Activated naive CD8-positive, alpha-beta T cell (primary cell): ENCODE measurements at regions not wholly inside any gene's neighbourhood (a gene's known extent, or its start where the extent isn't known, plus 50 kb on each side); places are given as distances from the start of the nearest gene placed in this dataset.

Experiments used
- H3K27ac Mint-ChIP-seq: one replicate; pipeline ENCODE4 v1.8.0; 2021; ENCODE audit warnings: mixed read lengths
- H3K27me3 Mint-ChIP-seq: one replicate; pipeline ENCODE4 v1.8.0; 2021; ENCODE audit warnings: mixed read lengths
- H3K36me3 Mint-ChIP-seq: one replicate; pipeline ENCODE4 v1.8.0; 2021; ENCODE audit warnings: mixed read lengths
- H3K4me1 Mint-ChIP-seq: one replicate; pipeline ENCODE4 v1.8.0; 2021; ENCODE audit warnings: low read depth, mixed read lengths
- H3K4me3 Mint-ChIP-seq: one replicate; pipeline ENCODE4 v1.8.0; 2021; ENCODE audit warnings: mild to moderate bottlenecking, mixed read lengths
- H3K9me3 Mint-ChIP-seq: one replicate; pipeline ENCODE4 v1.8.0; 2021; ENCODE audit warnings: low read depth, mixed read lengths

- no peak overlapping the region for H3K4me3 Mint-ChIP-seq
- H3K4me1 Mint-ChIP-seq: no peaks in the 10 kb centered on the region
- H3K27me3 Mint-ChIP-seq: no peaks in the 10 kb centered on the region
- H3K27ac Mint-ChIP-seq: no peak overlapping the region
- H3K9me3 Mint-ChIP-seq: no peaks in the 10 kb centered on the region
- peaks cover 6% of the 10 kb centered on the region for H3K36me3 Mint-ChIP-seq
Measured at GRCh38 chr21:28738882-28739281, 253.8 kb downstream of the LTN1 start.

GRCh38 chr21:28738420-28738704, 254.3 kb downstream of the LTN1 start:
- Mint-ChIP-seq H3K4me1 (no peaks in the 10 kb centered on the region), H3K36me3 (peaks cover 6% of the 10 kb centered on the region), H3K27ac (no peak overlapping the region), H3K9me3 (no peaks in the 10 kb centered on the region), H3K27me3 (no peaks in the 10 kb centered on the region), H3K4me3 (no peak overlapping the region)

GRCh38 chr21:28737674-28738419, 254.8 kb downstream of the LTN1 start:
- H3K27me3 Mint-ChIP-seq: no peaks in the 10 kb centered on the region
- no peak overlapping the region for H3K4me3 Mint-ChIP-seq
- H3K9me3 Mint-ChIP-seq: no peaks in the 10 kb centered on the region
- no peaks in the 10 kb centered on the region for H3K4me1 Mint-ChIP-seq
- peaks cover 6% of the 10 kb centered on the region for H3K36me3 Mint-ChIP-seq
- no peak overlapping the region for H3K27ac Mint-ChIP-seq

- Mint-ChIP-seq H3K4me1 (no peaks in the 10 kb centered on the region), H3K27me3 (no peaks in the 10 kb centered on the region), H3K4me3 (no peak overlapping the region), H3K36me3 (peaks cover 6% of the 10 kb centered on the region), H3K27ac (no peak overlapping the region), H3K9me3 (no peaks in the 10 kb centered on the region)
Measured at GRCh38 chr21:28734522-28735175, 258.0 kb downstream of the LTN1 start.

GRCh38 chr21:28731700-28732321, 260.9 kb downstream of the LTN1 start:
- Mint-ChIP-seq H3K27ac (no peak overlapping the region), H3K27me3 (no peaks in the 10 kb centered on the region), H3K9me3 (no peaks in the 10 kb centered on the region), H3K4me3 (no peak overlapping the region), H3K36me3 (peaks cover 8% of the 10 kb centered on the region), H3K4me1 (no peaks in the 10 kb centered on the region)

- H3K4me3 Mint-ChIP-seq: no peak overlapping the region
- peaks cover 9% of the 10 kb centered on the region for H3K36me3 Mint-ChIP-seq
- H3K27ac Mint-ChIP-seq: no peak overlapping the region
- H3K4me1 Mint-ChIP-seq: no peaks in the 10 kb centered on the region
- no peaks in the 10 kb centered on the region for H3K27me3 Mint-ChIP-seq
- H3K9me3 Mint-ChIP-seq: no peaks in the 10 kb centered on the region
Measured at GRCh38 chr21:28729887-28730286, 262.8 kb downstream of the LTN1 start.

- Mint-ChIP-seq H3K4me1 (no peaks in the 10 kb centered on the region), H3K4me3 (no peak overlapping the region), H3K27ac (no peak overlapping the region)
Measured at GRCh38 chr21:28727809-28728208, 264.9 kb downstream of the LTN1 start.

GRCh38 chr21:28725396-28725795, 267.3 kb downstream of the LTN1 start:
- Mint-ChIP-seq H3K27ac (no peak overlapping the region), H3K27me3 (no peaks in the 10 kb centered on the region), H3K4me1 (no peaks in the 10 kb centered on the region), H3K9me3 (no peaks in the 10 kb centered on the region), H3K4me3 (no peak overlapping the region), H3K36me3 (peaks cover 11% of the 10 kb centered on the region)

More at GRCh38 chr21:28727809-28728208, 264.9 kb downstream of the LTN1 start:
- Mint-ChIP-seq H3K36me3 (peaks cover 11% of the 10 kb centered on the region), H3K9me3 (no peaks in the 10 kb centered on the region), H3K27me3 (no peaks in the 10 kb centered on the region)

- Mint-ChIP-seq H3K27me3 (no peaks in the 10 kb centered on the region), H3K9me3 (no peaks in the 10 kb centered on the region), H3K27ac (no peak overlapping the region), H3K4me3 (no peak overlapping the region), H3K4me1 (no peaks in the 10 kb centered on the region), H3K36me3 (peaks cover 11% of the 10 kb centered on the region)
Measured at GRCh38 chr21:28723646-28724045, 269.0 kb downstream of the LTN1 start.

- Mint-ChIP-seq H3K4me1 (no peaks in the 10 kb centered on the region), H3K36me3 (peaks cover 9% of the 10 kb centered on the region), H3K27me3 (no peaks in the 10 kb centered on the region), H3K9me3 (no peaks in the 10 kb centered on the region), H3K4me3 (no peak overlapping the region), H3K27ac (no peak overlapping the region)
Measured at GRCh38 chr21:28719723-28720122, 273.0 kb downstream of the LTN1 start.

GRCh38 chr21:28714777-28715464, 277.8 kb downstream of the LTN1 start:
- no peak overlapping the region for H3K27ac Mint-ChIP-seq
- no peaks in the 10 kb centered on the region for H3K27me3 Mint-ChIP-seq
- no peak overlapping the region for H3K4me3 Mint-ChIP-seq
- no peaks in the 10 kb centered on the region for H3K4me1 Mint-ChIP-seq
- peaks cover 8% of the 10 kb centered on the region for H3K36me3 Mint-ChIP-seq
- no peaks in the 10 kb centered on the region for H3K9me3 Mint-ChIP-seq

- H3K9me3 Mint-ChIP-seq: peaks cover 3% of the 10 kb centered on the region
- peaks cover 11% of the 10 kb centered on the region for H3K36me3 Mint-ChIP-seq
- H3K4me1 Mint-ChIP-seq: no peaks in the 10 kb centered on the region
- no peak overlapping the region for H3K4me3 Mint-ChIP-seq
- no peaks in the 10 kb centered on the region for H3K27me3 Mint-ChIP-seq
- H3K27ac Mint-ChIP-seq: no peak overlapping the region
Measured at GRCh38 chr21:28712411-28712810, 280.3 kb downstream of the LTN1 start.

- Mint-ChIP-seq H3K27me3 (no peaks in the 10 kb centered on the region), H3K36me3 (peaks cover 23% of the 10 kb centered on the region), H3K4me3 (no peak overlapping the region), H3K9me3 (peaks cover 17% of the 10 kb centered on the region), H3K4me1 (no peaks in the 10 kb centered on the region), H3K27ac (no peak overlapping the region)
Measured at GRCh38 chr21:28705616-28706015, 287.1 kb downstream of the LTN1 start.

- peaks cover 23% of the 10 kb centered on the region for H3K36me3 Mint-ChIP-seq
- no peak overlapping the region for H3K4me3 Mint-ChIP-seq
- H3K4me1 Mint-ChIP-seq: no peaks in the 10 kb centered on the region
- H3K9me3 Mint-ChIP-seq: peaks cover 17% of the 10 kb centered on the region
- H3K27me3 Mint-ChIP-seq: no peaks in the 10 kb centered on the region
- no peak overlapping the region for H3K27ac Mint-ChIP-seq
Measured at GRCh38 chr21:28704746-28705145, 287.9 kb downstream of the LTN1 start.

- Mint-ChIP-seq H3K36me3 (peaks cover 22% of the 10 kb centered on the region), H3K4me3 (no peak overlapping the region), H3K27ac (no peak overlapping the region), H3K9me3 (peaks cover 14% of the 10 kb centered on the region), H3K4me1 (no peaks in the 10 kb centered on the region), H3K27me3 (no peaks in the 10 kb centered on the region)
Measured at GRCh38 chr21:28703861-28704260, 288.8 kb downstream of the LTN1 start.
